NCI-H128 (cell line): ENCODE measurements at regions not wholly inside any gene's neighbourhood (a gene's known extent, or its start where the extent isn't known, plus 50 kb on each side); places are given as distances from the start of the nearest gene placed in this dataset.
"Not testable (repeated sequence)": the region's sequence is repeated elsewhere in the genome, so short reads cannot be mapped to it uniquely, and the experiment has no call there.

Source experiments
- DNase-seq: peaks from one replicate; lab custom pipeline; 2025; ENCODE audit not compliant: unreplicated experiment; lab: John Stamatoyannopoulos, UW

- no peak for DNase-seq
Observed at GRCh38 chr15:45866616-45867015, 231.8 kb downstream of the SQOR start.

- no peak for DNase-seq
Observed at GRCh38 chr15:45867281-45867680, 232.5 kb downstream of the SQOR start.

- DNase-seq, result no peak
Observed at GRCh38 chr15:45868109-45868691, 233.4 kb downstream of the SQOR start.

DNA sequence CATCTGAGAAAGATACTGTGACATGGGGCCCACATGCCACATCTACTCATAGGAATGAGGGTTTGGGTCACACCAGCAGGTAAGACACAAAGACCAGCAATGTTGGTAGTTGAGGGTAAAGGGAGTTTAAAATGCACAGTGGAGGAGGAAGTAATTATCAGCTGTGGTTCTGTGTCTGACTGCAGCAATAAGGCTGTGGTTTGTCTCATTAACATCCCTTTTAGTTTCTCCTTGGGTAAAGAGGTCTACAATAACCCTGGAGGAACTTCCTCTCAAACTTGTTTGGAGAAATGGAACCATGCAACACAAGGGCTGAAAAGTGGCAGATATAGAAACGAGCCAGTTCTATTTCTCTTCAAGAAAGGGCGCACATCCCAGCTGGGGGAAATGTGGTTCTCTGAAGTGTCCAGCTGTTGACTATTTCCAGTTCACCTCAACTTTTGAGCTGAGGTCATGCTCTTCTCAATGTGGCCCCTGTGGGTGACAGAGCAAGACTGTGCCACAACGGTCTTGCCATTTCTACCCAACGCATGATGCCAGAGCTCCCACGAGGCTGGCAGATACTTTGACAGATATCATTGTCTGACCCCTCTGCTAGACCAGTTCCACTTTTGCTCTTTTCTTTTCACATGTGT is 234.3 kb downstream of the SQOR start:
- no peak for DNase-seq

DNA sequence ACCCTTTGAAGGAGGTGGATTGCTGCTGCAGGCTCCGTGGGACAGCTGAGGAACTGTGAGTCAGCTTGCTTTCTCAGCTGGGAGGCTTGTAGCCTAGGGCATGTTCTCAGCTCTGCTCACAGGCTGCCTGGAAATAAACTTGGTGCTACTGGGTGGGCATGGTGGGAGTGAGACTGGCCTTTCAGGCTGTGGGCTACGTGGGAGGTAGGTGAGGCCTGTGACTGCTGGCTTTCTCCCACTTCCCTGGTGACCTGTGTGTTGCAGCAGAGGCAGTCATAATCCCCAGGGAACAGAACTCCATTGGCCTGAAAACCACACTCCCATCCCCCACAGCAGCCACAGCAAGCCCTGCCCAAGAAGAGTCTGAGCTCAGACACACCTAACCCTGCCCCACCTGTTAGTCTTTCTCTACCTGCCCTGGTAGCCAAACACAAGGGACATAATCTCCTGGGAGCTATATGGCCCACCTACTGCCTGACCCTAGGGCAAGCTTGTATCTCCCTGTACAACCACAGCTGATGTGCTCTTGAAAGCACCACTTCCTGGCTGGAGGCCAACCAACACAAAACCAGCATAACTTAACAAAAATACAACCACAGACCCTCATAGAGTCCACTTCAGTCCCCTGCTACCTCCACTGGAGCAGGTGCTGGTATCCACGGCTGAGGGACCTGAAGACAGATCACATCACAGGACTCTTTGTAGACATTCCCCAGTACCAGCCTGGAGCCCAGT is 236.5 kb downstream of the SQOR start:
- no peak for DNase-seq

GRCh38 chr15:45873781-45874180 is 239.0 kb downstream of the SQOR start:
- no peak for DNase-seq

DNA sequence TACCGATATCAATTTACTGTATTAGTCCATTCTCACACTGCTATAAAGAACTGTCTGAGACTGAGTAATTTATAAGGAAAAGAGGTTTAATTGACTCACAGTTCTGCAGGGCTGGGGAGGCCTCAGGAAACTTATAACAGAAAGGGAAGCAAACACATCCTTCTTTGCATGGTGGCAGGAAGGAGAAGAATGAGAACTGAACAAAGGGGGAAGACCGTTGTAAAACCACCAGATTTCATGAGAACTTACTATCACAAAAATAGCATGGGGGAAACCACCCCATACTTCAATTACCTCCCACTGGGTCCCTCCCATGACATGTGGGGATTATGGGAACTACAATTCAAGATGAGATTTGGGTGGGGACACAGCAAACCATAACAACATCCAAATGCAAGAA is 239.7 kb downstream of the SQOR start:
- DNase-seq, result not testable (repeated sequence)

GRCh38 chr15:45884289-45884688 is 249.5 kb downstream of the SQOR start:
- no peak for DNase-seq

GRCh38 chr15:45884755-45885445 is 250.1 kb downstream of the SQOR start:
- DNase-seq, result no peak

- no peak for DNase-seq
Observed at GRCh38 chr15:45885801-45886200, 251.0 kb downstream of the SQOR start.

DNA sequence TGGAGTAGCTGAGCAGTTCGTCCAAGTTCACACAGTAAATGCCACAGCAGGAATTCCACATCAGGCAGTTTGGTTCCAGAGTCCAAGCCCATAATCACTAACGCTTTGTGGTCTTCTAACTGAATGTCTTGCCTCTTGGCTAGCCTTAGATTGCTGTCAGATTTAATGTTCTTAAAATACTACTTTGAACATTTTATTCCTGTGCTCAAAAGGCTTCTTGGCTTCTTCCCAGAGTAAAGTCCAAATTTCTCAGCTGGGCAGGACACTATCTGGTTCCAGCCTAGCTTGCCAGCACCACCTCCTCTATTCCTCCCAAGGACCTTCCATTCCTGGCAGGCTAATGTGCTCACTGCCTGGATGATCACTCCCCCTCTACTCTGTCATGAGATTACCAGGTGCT is 256.9 kb downstream of the SQOR start:
- DNase-seq, result no peak

- DNase-seq, result no peak
Observed at GRCh38 chr15:45892182-45892581, 257.4 kb downstream of the SQOR start.

- no peak for DNase-seq
Observed at GRCh38 chr15:45903283-45903682, 268.5 kb downstream of the SQOR start.

- no peak for DNase-seq
Observed at GRCh38 chr15:45904019-45904418, 269.2 kb downstream of the SQOR start.

DNA sequence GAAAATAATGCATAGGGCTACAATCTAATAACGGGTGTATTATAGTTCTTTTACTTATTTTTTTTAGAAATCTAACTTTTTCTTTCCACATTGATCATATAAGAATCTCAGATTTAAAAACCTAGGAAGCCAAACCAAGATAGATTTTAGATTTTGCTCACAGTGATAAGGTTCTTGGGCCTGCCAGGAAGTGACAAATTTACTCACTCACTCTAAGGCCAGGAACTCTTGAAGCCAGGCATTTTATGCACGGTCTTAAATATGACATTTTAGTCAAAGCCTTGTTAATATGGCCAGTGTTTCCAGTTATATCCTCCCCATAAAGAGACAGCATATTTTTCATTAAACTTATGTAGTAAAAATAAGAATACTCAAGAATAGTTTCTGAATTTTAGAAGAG is 271.4 kb downstream of the SQOR start:
- no peak for DNase-seq

DNA sequence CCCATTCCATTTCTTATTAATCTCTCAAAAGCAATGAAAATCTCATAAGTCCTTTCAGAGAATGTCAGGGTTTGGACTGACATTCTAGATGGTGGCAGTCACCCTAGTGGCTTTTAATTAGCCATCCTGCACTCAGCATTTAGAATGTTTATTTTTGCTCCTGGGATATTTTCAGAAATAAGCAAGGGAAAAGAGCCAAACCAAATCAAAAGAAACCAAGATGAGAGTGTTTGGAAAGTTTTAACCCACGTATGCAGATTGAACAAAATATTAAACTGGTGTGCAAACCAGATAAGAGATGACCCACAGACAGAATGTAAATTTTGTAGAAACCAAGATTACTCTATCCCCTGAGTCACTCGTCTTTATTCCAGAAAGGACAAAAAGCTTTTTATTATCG is 275.8 kb downstream of the SQOR start:
- no peak for DNase-seq

- no peak for DNase-seq
Observed at GRCh38 chr15:45913451-45913850, 278.6 kb downstream of the SQOR start.

DNA sequence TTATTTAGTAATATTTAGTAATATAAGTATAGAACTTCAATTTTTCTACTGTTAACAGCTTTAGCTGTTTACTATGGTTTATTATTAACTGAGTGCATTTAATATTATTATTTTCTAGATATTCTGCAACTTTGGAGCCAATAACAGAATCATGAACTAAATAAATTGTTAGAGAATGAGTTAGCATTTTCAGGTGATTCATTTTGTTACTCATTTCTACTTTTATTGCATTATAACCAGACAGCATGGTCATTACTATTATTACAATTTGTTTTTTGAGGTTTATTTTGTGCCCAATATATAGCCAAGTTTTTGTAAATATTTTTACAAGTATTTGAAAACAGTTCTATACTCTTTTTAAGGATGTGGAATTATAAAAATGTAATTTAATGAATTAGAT is 279.6 kb downstream of the SQOR start:
- DNase-seq, result no peak

DNA sequence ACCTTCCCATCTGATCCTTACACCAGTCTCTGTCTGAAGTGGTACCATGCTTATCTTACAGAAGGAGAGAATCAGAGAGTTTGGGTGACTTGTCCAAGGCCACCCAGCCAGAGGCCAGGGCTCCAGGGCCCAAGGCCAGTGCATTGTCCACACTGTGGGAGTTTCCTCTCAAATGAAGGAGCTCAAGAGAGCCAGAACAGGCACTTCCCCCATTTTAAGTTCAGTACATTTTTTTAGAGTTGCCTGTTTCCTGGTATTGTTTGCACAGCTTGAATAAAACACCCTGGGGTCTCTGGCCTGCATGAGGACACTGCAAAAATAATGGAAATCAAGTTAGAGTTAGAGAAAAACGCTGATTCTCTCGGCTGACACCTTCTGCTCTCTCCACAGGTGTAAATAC is 284.0 kb downstream of the SQOR start:
- DNase-seq, result no peak

GRCh38 chr15:45919806-45920205 is 285.0 kb downstream of the SQOR start:
- no peak for DNase-seq

GRCh38 chr15:45921376-45921775 is 286.5 kb downstream of the SQOR start:
- no peak for DNase-seq

DNA sequence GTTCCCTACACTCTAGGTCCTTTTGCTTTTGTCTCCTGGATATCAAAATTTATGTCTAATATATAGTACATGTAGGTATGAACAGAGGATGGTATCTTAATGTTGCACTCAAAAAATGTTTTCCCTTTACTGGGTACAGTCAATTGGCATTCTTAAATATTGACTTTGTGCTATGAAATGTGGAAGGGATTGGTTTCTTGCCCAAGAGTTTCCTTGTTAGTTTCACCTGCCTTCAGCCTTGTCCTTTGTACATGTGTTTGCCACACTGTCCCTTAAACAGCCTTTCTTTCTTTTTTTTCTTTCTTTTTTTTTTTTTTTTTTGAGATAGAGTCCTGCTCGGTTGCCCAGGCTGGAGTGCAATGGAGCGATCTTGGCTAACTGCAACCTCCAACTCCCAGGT is 287.1 kb downstream of the SQOR start:
- DNase-seq, result no peak
